Large intestine (tissue), 3 donors: ENCODE measurements at regions not wholly inside any gene's neighbourhood (a gene's known extent, or its start where the extent isn't known, plus 50 kb on each side); places are given as distances from the start of the nearest gene placed in this dataset.

Experiments
- DNase-seq, 2 donors: peaks; one replicate each; pipeline versions ENCODE4 v3.0.0 to v3.0.0-alpha.2; 2013
- H3K27ac ChIP-seq: one replicate; pipeline ENCODE4 v1.5.1; 2013; ENCODE audit warnings: low read length
- H3K27me3 ChIP-seq: 2 replicates; pipeline ENCODE4 v1.6.1; 2013; ENCODE audit warnings: low read length; ENCODE audit not compliant: control insufficient read depth, insufficient read depth
- H3K36me3 ChIP-seq: 2 replicates; pipeline ENCODE4 v1.6.1; 2013; ENCODE audit warnings: low read length; ENCODE audit not compliant: control insufficient read depth, insufficient read depth
- H3K4me1 ChIP-seq: one replicate; pipeline ENCODE4 v1.6.1; 2013; ENCODE audit warnings: low read length; ENCODE audit not compliant: control insufficient read depth, insufficient read depth
- H3K4me3 ChIP-seq: one replicate; pipeline ENCODE4 v1.5.1; 2013; ENCODE audit warnings: low read length
- H3K9me3 ChIP-seq: one replicate; pipeline ENCODE4 v1.6.1; 2013; ENCODE audit warnings: mild to moderate bottlenecking, low read depth, low read length, moderate library complexity; ENCODE audit not compliant: control insufficient read depth
- WGBS: methylation state at CpG from one replicate; pipeline ENCODE4 v1.1.5; 2013; ENCODE audit warnings: low lambda C conversion rate; ENCODE audit not compliant: insufficient coverage; 5-methylcytosine and 5-hydroxymethylcytosine counted together

- Histone ChIP-seq H3K4me3 (no peak overlapping the region), H3K9me3 (no peaks in the 10 kb centered on the region), H3K36me3 (no peaks in the 10 kb centered on the region), H3K4me1 (no peaks in the 10 kb centered on the region), H3K27me3 (peaks cover 22% of the 10 kb centered on the region), H3K27ac (no peak overlapping the region)
- no peak for DNase-seq
- WGBS = 80% methylated on average over 1 of the region's 2 CpGs
These were observed 387.0 kb downstream of the MTX2 start for GRCh38 chr2:176656038-176656775.

- Histone ChIP-seq H3K9me3 (no peaks in the 10 kb centered on the region), H3K36me3 (no peaks in the 10 kb centered on the region), H3K4me1 (no peaks in the 10 kb centered on the region), H3K27ac (no peak overlapping the region), H3K4me3 (no peak overlapping the region), H3K27me3 (peaks cover 24% of the 10 kb centered on the region)
- WGBS = no CpG with 5 or more reads among the region's 2 CpGs
- no peak for DNase-seq
These were observed 387.5 kb downstream of the MTX2 start for GRCh38 chr2:176656776-176657140.

- no CpG with 5 or more reads among the region's 2 CpGs for WGBS
- Histone ChIP-seq H3K4me3 (no peak overlapping the region), H3K27me3 (peaks cover 24% of the 10 kb centered on the region), H3K4me1 (no peaks in the 10 kb centered on the region), H3K9me3 (no peaks in the 10 kb centered on the region), H3K36me3 (no peaks in the 10 kb centered on the region), H3K27ac (no peak overlapping the region)
- no peak for DNase-seq
These were observed 388.2 kb downstream of the MTX2 start for GRCh38 chr2:176657393-176657792.

- no peaks in the 10 kb centered on the region for H3K36me3 ChIP-seq
- H3K27ac ChIP-seq = no peak overlapping the region
- WGBS = 73% methylated on average over 3 of the region's 4 CpGs
- H3K4me3 ChIP-seq = no peak overlapping the region
- H3K27me3 ChIP-seq = peaks cover 29% of the 10 kb centered on the region
- DNase-seq = no peak
- H3K9me3 ChIP-seq = no peaks in the 10 kb centered on the region
- no peaks in the 10 kb centered on the region for H3K4me1 ChIP-seq
These were observed 389.5 kb downstream of the MTX2 start for GRCh38 chr2:176658708-176659107.

- Histone ChIP-seq H3K4me3 (no peak overlapping the region), H3K9me3 (no peaks in the 10 kb centered on the region), H3K4me1 (no peaks in the 10 kb centered on the region), H3K27ac (no peak overlapping the region), H3K27me3 (peaks cover 18% of the 10 kb centered on the region), H3K36me3 (no peaks in the 10 kb centered on the region)
- no CpG with 5 or more reads among the region's 2 CpGs for WGBS
- no peak for DNase-seq
These were observed 393.5 kb downstream of the MTX2 start for GRCh38 chr2:176662753-176663152.

GRCh38 chr2:176664478-176664877, 395.2 kb downstream of the MTX2 start:
- Histone ChIP-seq H3K4me1 (no peaks in the 10 kb centered on the region), H3K36me3 (no peaks in the 10 kb centered on the region), H3K27ac (no peak overlapping the region), H3K4me3 (no peak overlapping the region), H3K27me3 (peaks cover 19% of the 10 kb centered on the region), H3K9me3 (no peaks in the 10 kb centered on the region)
- no peak for DNase-seq
- 17% methylated on average over 1 of the region's 4 CpGs for WGBS

- WGBS = no CpG with 5 or more reads among the region's 1 CpG
- DNase-seq = no peak
- Histone ChIP-seq H3K27ac (no peak overlapping the region), H3K27me3 (peaks cover 21% of the 10 kb centered on the region), H3K36me3 (no peaks in the 10 kb centered on the region), H3K9me3 (no peaks in the 10 kb centered on the region), H3K4me1 (no peaks in the 10 kb centered on the region), H3K4me3 (no peak overlapping the region)
These were observed 395.8 kb downstream of the MTX2 start for GRCh38 chr2:176665086-176665485.

GRCh38 chr2:176668912-176669311, 399.7 kb downstream of the MTX2 start:
- no peak for DNase-seq
- H3K27ac ChIP-seq = no peak overlapping the region

GRCh38 chr2:176669398-176670174, 400.3 kb downstream of the MTX2 start:
- Histone ChIP-seq H3K27me3 (peaks cover 7% of the 10 kb centered on the region), H3K36me3 (no peaks in the 10 kb centered on the region), H3K4me1 (no peaks in the 10 kb centered on the region), H3K4me3 (no peak overlapping the region), H3K27ac (no peak overlapping the region), H3K9me3 (no peaks in the 10 kb centered on the region)
- no peak for DNase-seq
- no CpG with 5 or more reads among the region's 5 CpGs for WGBS

More at GRCh38 chr2:176668912-176669311, 399.7 kb downstream of the MTX2 start:
- no peak overlapping the region for H3K4me3 ChIP-seq
- H3K27me3 ChIP-seq = peaks cover 8% of the 10 kb centered on the region
- H3K36me3 ChIP-seq = no peaks in the 10 kb centered on the region
- no peaks in the 10 kb centered on the region for H3K9me3 ChIP-seq
- no peaks in the 10 kb centered on the region for H3K4me1 ChIP-seq

- no CpG with 5 or more reads among the region's 6 CpGs for WGBS
- no peak overlapping the region for H3K27ac ChIP-seq
- H3K27me3 ChIP-seq = peaks cover 4% of the 10 kb centered on the region
- no peaks in the 10 kb centered on the region for H3K36me3 ChIP-seq
- no peaks in the 10 kb centered on the region for H3K4me1 ChIP-seq
- DNase-seq = no peak
- H3K4me3 ChIP-seq = no peak overlapping the region
- no peaks in the 10 kb centered on the region for H3K9me3 ChIP-seq
These were observed 406.2 kb downstream of the MTX2 start for GRCh38 chr2:176675271-176675949.
